ENCODE measurements at regions not wholly inside any gene's neighbourhood (a gene's known extent, or its start where the extent isn't known, plus 50 kb on each side); places are given as distances from the start of the nearest gene placed in this dataset.

- no peak overlapping the region for H3K4me3 ChIP-seq (ENCODE audit: low read depth, low read length)
- no peak for TF ChIP-seq CTCF (IDR thresholded peaks at IDR 0.05; ENCODE audit: borderline replicate concordance, insufficient read depth, low read depth, low read length)
Measured at GRCh38 chr17:69620363-69620762, 205.9 kb downstream of the MAP2K6 start.

- H3K4me3 ChIP-seq (ENCODE audit: low read depth, low read length): no peak overlapping the region
- TF ChIP-seq CTCF (IDR thresholded peaks at IDR 0.05; ENCODE audit: borderline replicate concordance, insufficient read depth, low read depth, low read length): no peak
Measured at GRCh38 chr17:69625474-69625873, 211.0 kb downstream of the MAP2K6 start.

GRCh38 chr17:69630056-69630635 is 215.6 kb downstream of the MAP2K6 start:
- no peak for TF ChIP-seq CTCF (IDR thresholded peaks at IDR 0.05; ENCODE audit: borderline replicate concordance, insufficient read depth, low read depth, low read length)
- H3K4me3 ChIP-seq (ENCODE audit: low read depth, low read length): no peak overlapping the region

GRCh38 chr17:69634844-69635243 is 220.3 kb downstream of the MAP2K6 start:
- H3K4me3 ChIP-seq (ENCODE audit: low read depth, low read length): no peak overlapping the region
- TF ChIP-seq CTCF (IDR thresholded peaks at IDR 0.05; ENCODE audit: borderline replicate concordance, insufficient read depth, low read depth, low read length): no peak

GRCh38 chr17:69637446-69638156 is 223.1 kb downstream of the MAP2K6 start:
- TF ChIP-seq CTCF (IDR thresholded peaks at IDR 0.05; ENCODE audit: borderline replicate concordance, insufficient read depth, low read depth, low read length): no peak
- no peak overlapping the region for H3K4me3 ChIP-seq (ENCODE audit: low read depth, low read length)

- H3K4me3 ChIP-seq (ENCODE audit: low read depth, low read length): no peak overlapping the region
- TF ChIP-seq CTCF (IDR thresholded peaks at IDR 0.05; ENCODE audit: borderline replicate concordance, insufficient read depth, low read depth, low read length): no peak
Measured at GRCh38 chr17:69639096-69639495, 224.6 kb downstream of the MAP2K6 start.

- H3K4me3 ChIP-seq (ENCODE audit: low read depth, low read length): no peak overlapping the region
- TF ChIP-seq CTCF (IDR thresholded peaks at IDR 0.05; ENCODE audit: borderline replicate concordance, insufficient read depth, low read depth, low read length): no peak
Measured at GRCh38 chr17:69640073-69640472, 225.6 kb downstream of the MAP2K6 start.

All from GM12875 (cell line).